Kidney (tissue), 13 donors: ENCODE measurements at regions not wholly inside any gene's neighbourhood (a gene's known extent, or its start where the extent isn't known, plus 50 kb on each side); places are given as distances from the start of the nearest gene placed in this dataset.

Source experiments
- DNase-seq, 5 donors: peaks; one replicate each; pipeline ENCODE4 v3.0.0-alpha.2; 2013 to 2020
- FAIRE-seq: peaks from 2 replicates; lab custom pipeline; 2012; peaks lifted over from hg19 to GRCh38; lab: Jason Lieb, UNC
- H3K27ac ChIP-seq, 2 donors: one replicate each; pipeline ENCODE4 v1.7.0; 2013; ENCODE audit warnings: low read depth in 2 of 2, low read length in 2 of 2, inconsistent platforms in 1 of 2
- H3K27me3 ChIP-seq: one replicate; pipeline ENCODE4 v1.7.1; 2013; ENCODE audit warnings: low read length, inconsistent platforms; ENCODE audit not compliant: control insufficient read depth, insufficient read depth
- H3K36me3 ChIP-seq, 3 donors: one replicate each; pipeline versions ENCODE4 v1.7.0 to v1.7.1; 2013; ENCODE audit warnings: low read length in 3 of 3, control low read depth in 1 of 3, inconsistent platforms in 1 of 3; ENCODE audit not compliant: insufficient read depth in 3 of 3, control insufficient read depth in 2 of 3
- H3K4me1 ChIP-seq, 3 donors: one replicate each; pipeline versions ENCODE4 v1.7.0 to v1.7.1; 2013; ENCODE audit warnings: low read length in 3 of 3, inconsistent platforms in 1 of 3, low read depth in 1 of 3; ENCODE audit not compliant: control insufficient read depth in 2 of 3, insufficient read depth in 2 of 3
- H3K4me3 ChIP-seq, 3 donors: one replicate each; pipeline versions ENCODE4 v1.7.0 to v1.8.1; 2013; ENCODE audit warnings: low read length in 3 of 3, control low read depth in 1 of 3, inconsistent platforms in 1 of 3
- H3K9ac ChIP-seq, 3 donors: one replicate each; pipeline versions ENCODE4 v1.7.0 to v1.7.1; 2013; ENCODE audit warnings: low read length in 3 of 3, control low read depth in 1 of 3, inconsistent platforms in 1 of 3
- H3K9me3 ChIP-seq, 3 donors: one replicate each; pipeline versions ENCODE4 v1.7.0 to v1.7.1; 2013; ENCODE audit warnings: low read length in 3 of 3, control low read depth in 1 of 3, inconsistent platforms in 1 of 3; ENCODE audit not compliant: control insufficient read depth in 2 of 3, insufficient read depth in 1 of 3
- CTCF ChIP-seq: IDR thresholded peaks from 3 replicates; pipeline ENCODE4 v1.5.1; 2012; ENCODE audit warnings: mild to moderate bottlenecking, moderate library complexity, borderline replicate concordance; ENCODE audit not compliant: insufficient read depth; ENCODE audit errors: extremely low read depth
- intact Hi-C: fragments of 100-400 bp; cut with DNase I; formaldehyde crosslinking; loops from one replicate; pipeline ENCODE4 v1.11.1; 2022
- donor health status: control.
- donor health status: control.
- donor health status: control.
- donor health status: control.
- donor health status: control.
- donor health status: DM: yes; HTN: yes; CAD: no.
- donor health status: Normal renal cell carcinoma (clear cell type).

GRCh38 chr11:97888641-97889040 is 1132.1 kb upstream of the CNTN5 start:
- FAIRE-seq (no peak), DNase-seq (no peak)
- H3K4me1 ChIP-seq: no peaks in the 10 kb centered on the region
- intact Hi-C loops: no loop called here
- no peaks in the 10 kb centered on the region for H3K9me3 ChIP-seq
- no peak overlapping the region for H3K9ac ChIP-seq
- H3K27me3 ChIP-seq: no peaks in the 10 kb centered on the region
- H3K4me3 ChIP-seq: no peak overlapping the region
- no peak overlapping the region for H3K27ac ChIP-seq
- no peak for TF ChIP-seq CTCF
- H3K36me3 ChIP-seq: no peaks in the 10 kb centered on the region

- DNase-seq (no peak), FAIRE-seq (no peak)
- TF ChIP-seq CTCF: no peak
- intact Hi-C loops: no loop called here
- no peaks in the 10 kb centered on the region for H3K9me3 ChIP-seq
- H3K36me3 ChIP-seq: no peaks in the 10 kb centered on the region
- H3K9ac ChIP-seq: no peak overlapping the region
- H3K4me3 ChIP-seq: no peak overlapping the region
- no peaks in the 10 kb centered on the region for H3K27me3 ChIP-seq
- no peaks in the 10 kb centered on the region for H3K4me1 ChIP-seq
- H3K27ac ChIP-seq: no peak overlapping the region
These were observed 1130.3 kb upstream of the CNTN5 start for GRCh38 chr11:97890466-97890865.

- H3K4me1 ChIP-seq: no peaks in the 10 kb centered on the region
- H3K36me3 ChIP-seq: no peaks in the 10 kb centered on the region
- H3K9ac ChIP-seq: no peak overlapping the region
- no peak overlapping the region for H3K4me3 ChIP-seq
- no peaks in the 10 kb centered on the region for H3K9me3 ChIP-seq
- no peak for DNase-seq
- no peaks in the 10 kb centered on the region for H3K27me3 ChIP-seq
- TF ChIP-seq CTCF: no peak
- no peak overlapping the region for H3K27ac ChIP-seq
- FAIRE-seq: no peak
- intact Hi-C loops: no loop called here
These were observed 1127.1 kb upstream of the CNTN5 start for GRCh38 chr11:97893612-97894011.

- no peak overlapping the region for H3K9ac ChIP-seq
- DNase-seq (no peak), FAIRE-seq (no peak)
- H3K9me3 ChIP-seq: no peaks in the 10 kb centered on the region
- no peak for TF ChIP-seq CTCF
- H3K4me3 ChIP-seq: no peak overlapping the region
- intact Hi-C loops: no loop called here
- no peaks in the 10 kb centered on the region for H3K36me3 ChIP-seq
- H3K4me1 ChIP-seq: no peaks in the 10 kb centered on the region
- H3K27ac ChIP-seq: no peak overlapping the region
- no peaks in the 10 kb centered on the region for H3K27me3 ChIP-seq
These were observed 1125.8 kb upstream of the CNTN5 start for GRCh38 chr11:97894978-97895377.
